Activated naive CD4-positive, alpha-beta T cell (primary cell): ENCODE measurements at regions not wholly inside any gene's neighbourhood (a gene's known extent, or its start where the extent isn't known, plus 50 kb on each side); places are given as distances from the start of the nearest gene placed in this dataset.
"Not testable (repeated sequence)": the region's sequence is repeated elsewhere in the genome, so short reads cannot be mapped to it uniquely, and the experiment has no call there.

Experiments used
- DNase-seq, 4 experiments: peaks; one replicate each; lab custom pipeline; 2025; lab: John Stamatoyannopoulos, UW

DNA sequence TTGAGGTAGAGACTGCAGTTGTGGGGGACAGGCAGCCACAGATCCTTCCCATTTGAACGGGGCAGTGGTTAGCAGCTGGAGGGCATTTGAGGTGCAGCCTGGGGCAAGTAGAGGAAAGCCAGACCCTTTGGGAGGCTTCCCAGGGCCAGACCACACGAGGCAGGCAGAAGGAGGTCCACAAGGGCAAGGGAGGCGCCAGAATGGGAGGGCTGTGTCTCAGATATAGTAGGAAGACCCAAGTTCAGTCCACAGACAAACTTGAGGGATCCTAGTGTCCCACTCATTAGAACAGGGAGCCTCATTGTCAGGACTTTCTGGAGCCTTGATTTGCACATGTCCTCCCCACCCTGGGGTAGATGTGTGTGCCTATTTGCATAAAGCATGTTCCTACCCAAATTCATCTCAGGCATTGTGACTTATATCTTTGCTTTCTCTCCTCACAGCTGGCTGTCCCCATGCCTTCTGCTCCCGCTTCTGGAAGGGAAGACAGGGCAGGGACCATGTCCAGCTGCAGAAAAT, 166.0 kb downstream of the VEGFA start:
- DNase-seq: no peak

DNA sequence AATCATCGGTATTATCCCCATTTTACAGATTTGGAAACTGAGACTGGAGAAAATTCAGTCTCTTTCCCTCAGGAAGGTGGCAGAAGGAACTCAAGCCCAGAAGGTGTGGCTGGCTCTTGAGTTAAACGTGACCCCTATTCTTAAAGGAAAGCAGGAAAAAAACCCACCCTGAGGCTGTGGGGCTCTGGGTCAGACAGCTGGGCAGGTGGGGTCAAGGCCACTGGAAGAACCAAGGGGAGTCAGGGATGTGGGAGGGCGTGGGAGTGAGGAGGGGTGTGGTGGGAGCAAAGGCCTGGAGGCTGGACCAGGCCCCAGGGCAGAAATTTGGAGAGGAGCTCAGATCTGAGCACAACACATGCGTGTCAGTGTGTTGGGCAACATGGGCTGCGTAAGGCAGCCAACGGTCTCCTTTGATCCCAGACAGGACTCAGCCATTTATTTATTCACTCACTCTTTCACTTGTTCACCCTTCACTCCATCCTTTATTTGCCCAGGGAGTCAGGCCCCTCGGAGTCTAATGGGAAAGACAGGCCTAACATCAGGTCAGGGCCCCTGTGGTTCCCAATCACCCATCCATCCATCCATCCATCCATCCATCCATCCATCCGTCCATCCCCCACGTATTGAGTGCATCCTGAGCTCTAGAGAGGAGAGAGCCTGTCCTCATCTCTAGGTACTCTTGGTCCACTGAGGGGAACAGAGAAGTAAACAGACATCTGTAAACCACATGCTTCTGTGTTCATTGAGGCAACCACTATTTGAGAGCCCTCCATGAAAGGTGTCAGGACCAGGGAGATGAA, 165.0 kb downstream of the VEGFA start:
- no peak for DNase-seq

DNA sequence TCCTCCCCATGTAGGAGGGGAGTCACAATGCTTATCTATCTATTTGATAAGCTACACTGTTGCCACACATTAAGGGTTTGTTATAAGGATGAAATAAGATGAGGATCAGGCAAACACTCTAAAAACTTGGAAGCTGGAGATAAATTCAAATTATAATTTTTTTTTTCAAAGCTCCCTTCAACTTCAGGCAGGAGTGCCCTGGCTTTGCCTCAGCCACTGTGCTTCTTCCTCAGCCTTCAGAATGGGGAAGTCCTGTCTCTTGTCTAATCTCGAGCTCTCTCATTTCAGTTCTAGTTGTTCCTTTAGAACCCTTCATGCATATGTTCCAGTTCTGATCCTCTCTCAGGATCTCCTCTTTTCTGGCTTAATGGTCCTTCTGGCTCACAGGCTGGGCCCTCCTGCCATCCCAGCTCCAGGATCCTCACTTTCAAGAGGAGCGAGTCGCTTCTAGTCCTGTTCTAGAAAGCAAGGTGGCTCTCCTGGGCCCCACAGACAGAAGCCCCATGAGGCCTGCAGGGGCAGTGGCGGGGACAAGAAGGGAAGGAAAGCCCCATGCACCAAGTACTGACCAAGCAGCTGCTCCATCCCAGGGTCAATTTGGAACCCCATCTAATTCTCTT, 164.3 kb downstream of the VEGFA start:
- no peak for DNase-seq

DNA sequence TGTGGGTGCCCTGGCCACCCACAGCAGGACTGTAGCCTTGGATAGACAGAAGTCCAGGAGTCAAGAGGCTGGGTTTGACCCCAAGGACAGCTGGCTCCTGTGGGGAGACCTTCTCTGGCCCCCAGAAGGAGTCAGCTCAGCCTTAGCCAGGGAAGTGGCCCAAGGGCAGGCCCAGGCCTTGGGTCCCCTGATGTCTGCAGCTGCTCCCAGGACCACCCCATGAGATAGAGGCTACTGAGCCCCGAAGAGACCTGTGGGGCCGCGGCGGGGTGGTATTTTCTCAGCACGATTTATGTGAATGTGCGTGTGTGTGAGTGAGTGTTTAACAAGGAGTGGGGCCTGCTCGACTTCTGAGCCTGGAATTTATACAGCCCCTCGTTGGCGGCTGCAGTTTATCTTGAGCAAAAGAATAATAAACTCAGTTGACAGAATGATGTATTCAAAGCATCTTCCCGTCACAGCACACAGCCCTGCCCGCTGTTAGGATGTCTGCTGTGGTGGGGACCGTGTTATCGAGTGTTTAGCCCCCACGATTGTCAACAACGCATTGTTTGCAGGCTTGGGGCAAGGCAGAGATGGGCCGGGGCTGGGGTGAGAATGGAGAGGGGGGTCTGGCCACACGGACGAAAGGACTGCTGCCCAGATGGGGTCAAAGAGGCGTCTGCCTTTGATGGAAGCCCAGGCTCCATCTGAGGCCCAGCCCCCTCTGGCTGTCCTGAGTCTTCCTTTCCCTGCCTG, 163.3 kb downstream of the VEGFA start:
- DNase-seq: no peak

DNA sequence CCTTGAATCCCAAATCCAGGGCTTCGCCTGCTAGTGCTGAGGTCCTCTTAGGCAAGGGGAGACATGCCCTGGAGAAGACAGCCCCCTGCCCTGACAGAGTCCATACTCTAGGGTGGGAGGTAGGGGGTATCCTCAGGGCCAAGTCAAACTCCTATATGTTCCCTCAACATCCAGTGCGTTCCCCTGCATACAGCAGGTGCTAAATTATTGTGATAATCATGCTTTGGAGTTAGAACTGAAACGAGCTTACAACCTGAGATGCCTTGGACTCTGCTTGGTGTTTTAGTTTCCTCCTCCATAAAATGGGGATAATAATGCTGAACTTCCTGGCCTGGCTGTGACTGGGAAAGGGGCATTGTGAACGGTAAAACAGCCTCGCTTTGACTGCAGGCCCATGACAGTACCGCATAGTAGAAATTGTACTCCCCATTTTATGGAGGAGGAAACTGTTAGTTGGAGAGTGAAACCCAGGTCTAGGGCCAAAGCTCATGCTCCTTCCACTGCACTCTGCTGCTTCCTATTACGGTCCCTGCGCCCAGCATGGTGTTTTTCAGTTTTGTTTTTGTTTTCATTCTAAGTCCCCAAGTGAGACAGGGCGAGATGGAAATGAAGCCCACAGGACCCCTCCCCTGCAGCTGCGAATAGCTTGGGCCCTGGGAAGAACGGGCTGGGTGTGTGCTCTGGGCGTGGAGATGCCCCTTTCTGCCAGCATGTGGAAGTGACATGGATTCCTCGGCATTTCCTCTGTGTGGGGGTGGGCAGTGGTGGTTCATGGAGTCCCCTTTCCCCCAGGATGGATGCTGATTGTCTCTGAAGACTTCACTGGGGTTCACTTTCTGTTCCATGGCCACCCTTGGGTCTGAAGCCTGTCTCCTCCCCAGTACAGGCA, 162.5 kb downstream of the VEGFA start:
- DNase-seq: no peak

DNA sequence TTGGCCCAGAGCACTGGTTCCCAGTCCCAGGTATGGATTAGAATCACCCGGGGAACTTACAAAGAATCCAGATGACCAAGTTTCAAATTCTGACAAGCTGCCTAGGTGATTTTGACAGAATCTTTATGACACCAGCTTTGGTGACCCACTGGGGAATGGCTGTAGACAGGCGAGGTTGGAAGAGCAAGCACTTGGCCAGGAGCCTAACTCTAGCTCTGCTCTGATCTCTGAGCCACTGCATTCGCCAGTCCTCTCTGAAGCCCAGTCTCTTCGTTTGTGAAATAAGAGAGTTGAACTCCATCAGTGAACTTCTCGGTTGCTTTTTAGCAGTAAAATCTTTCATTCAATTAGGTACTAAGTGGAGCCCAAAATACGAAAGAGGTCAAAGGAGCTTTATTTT, 161.2 kb downstream of the VEGFA start:
- no peak for DNase-seq

- DNase-seq: no peak
Measured at GRCh38 chr6:43930440-43931154, 160.6 kb downstream of the VEGFA start.

GRCh38 chr6:43929511-43929910, 159.5 kb downstream of the VEGFA start:
- no peak for DNase-seq

DNA sequence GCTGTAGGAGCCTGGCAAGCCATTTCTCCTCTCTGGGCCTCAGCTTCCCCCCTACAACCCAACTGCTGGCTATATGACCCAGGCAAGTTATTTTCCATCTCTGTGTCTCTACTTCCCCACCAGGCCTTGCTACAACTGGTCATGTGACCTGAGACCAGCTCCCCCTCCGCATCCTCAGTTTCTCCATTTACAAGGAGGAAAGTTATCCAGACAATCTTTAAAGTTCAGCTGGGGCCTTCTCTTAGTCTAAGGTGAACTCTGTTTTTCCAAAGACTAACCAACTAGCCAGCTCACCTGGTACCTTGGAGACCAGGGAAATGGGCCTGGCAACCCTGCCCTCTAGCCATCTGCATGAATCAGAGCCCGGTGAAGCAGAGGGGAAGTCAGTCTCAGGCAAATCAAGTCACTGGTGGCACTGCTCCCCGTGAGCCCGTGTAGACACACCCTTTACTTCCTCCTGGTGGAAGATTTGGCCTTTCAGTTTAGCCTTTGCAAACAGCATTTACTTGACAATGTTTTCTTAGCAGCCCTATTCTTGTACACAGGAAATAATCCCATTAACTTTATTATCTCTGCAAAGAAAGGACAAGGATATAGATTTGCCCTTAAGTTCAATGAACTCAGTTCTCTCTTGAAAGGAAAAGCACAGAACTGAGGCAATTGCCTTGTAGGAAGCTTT, 157.7 kb downstream of the VEGFA start:
- no peak for DNase-seq

DNA sequence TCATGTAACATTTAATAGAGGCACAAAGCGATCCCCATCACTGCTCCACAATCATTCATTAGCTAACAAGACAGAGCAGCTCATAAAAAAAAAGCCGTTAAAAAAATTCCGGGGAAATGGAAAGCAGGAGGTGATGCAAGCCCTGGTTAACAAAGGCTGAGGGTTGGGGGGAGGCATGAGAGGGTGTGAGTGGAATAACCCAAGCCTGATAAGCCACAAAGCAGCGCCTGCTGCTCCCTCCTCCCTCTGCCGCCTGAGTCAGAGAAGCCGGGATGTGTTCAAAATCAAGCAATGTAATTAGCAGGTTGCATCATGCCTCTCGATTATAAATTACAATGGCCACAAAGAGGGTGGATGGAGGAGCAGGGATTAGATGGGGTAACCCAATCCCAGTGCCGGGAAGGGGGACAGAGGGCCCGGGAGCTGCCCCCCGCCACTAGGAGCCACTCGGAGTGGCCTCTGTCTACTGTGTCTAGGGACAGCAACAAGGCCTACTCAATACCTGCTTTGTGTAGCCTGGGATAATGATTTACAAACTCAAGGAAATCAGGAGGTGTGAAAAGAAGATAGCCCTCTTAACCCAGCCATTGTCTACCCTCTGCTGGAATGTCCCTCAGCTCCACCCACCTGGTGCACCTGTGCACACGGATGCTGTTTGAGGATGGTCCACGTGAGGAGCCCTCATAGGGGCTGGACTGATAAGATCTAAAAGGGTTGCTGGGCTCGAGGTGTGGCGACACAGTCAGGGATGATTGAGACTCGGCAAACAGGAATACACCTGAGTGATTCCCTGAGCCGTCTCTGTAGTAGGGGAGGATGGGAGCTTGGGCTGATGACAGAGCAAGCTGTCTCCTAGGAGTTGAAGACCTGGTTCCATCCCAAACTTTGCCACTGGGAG, 156.9 kb downstream of the VEGFA start:
- no peak for DNase-seq

DNA sequence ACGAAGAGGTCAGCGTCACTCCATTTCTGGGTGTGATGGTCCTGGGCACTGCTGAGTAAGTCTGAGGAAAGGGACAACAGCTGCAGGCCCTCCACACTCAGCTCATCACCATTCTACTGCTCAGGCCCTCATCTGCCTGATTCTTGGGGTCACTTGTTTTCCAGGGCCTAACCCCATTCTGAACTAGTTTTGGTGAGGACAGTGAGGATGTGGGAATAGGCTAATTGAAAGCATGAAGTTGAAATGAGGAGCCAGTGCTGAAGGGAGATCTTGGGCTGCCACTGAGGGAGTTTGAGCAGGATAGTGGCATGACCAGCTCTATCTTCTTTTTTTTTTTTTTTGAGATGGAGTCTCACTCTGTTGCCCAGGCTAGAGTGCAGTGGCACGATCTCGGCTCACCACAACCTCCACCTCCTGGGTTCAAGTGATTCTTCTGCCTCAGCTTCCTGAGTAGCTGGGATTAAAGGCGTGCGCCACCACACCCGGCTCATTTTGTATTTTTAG, 155.7 kb downstream of the VEGFA start:
- DNase-seq: not testable (repeated sequence)

- DNase-seq: peak in 2 of 4 experiments; percentile 18 to 22
Measured at GRCh38 chr6:43924222-43924702, 154.3 kb downstream of the VEGFA start.

DNA sequence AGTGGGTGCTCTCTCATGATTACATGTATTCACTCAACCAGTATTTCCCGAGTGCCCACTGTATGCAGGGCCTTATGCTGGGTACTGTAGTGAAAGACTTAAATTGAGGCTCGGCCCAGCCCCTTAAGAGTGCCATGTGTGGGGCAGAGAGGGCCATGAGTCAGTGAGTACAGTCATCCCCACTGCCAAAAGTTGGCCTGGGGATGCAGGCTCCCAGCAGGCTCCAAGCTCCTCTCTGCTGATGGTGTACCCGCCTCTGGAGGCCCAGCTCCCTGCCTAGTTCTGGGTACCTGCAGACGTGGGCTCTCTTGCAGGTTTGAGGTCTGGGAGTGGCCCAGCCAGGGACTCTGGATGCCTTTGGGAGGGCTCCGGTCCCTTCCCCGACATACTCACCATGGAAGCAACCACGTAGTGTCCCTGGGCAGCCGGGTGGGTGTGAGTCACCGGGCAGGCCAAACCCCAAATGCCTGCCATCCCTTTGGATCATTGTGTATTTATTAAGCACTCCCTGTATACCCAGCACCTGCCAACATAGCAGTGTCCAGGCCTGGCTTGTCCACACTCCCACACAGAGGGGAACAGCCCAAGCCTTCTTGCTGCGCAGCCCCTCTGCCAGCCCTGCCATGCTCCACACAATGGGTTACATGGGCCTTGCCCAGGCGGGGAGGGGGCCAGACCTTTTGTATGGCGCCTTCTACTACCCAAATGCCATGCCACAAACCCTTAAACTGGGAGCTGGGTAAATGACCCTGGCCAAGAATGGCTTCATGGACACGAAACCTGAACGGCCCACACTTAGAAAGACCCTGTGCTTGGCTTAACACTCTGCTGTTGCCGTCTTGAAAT, 153.6 kb downstream of the VEGFA start:
- DNase-seq: no peak

DNA sequence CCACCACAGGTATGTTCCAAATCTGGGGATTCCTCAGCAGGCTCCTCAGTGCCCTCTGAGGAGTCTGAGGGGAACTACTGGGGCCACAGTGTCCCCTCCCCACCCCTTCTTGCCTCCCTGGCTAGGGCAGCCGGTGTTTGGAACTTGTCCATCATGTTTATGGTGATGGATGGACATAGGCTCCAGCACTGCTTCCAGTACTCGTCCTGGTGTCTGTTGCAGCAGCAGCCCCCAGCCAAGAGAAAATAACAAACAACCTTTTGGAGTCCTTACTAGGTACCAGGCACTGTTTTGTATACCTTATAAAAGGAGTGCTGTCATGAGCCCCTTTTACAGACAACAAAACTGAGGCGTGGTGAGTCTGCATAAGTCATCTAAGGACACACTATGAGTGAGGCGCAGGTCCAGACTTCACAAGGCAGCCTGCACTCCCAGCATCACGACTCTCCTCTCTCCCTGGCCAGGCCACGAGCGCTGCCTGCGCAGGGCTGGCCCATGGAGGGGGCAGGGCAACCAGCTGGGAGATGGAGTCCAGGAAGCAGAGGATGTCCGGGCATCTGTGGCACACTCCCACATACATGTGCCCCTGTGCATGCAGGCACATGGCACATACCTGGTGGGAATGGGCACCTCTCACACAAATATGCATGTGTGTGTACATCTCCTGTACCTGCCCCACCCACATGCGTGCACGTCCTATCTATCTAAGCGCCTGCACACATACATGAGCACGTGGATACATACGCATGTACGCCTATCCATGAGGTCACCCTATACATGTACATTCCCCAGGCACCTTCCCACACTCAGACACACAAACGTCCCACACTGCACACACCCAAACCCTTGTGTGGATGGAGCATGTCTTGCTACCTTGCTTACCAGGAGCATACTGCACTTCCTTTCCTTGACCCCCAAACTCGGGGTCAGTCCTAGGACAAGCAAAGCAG, 152.7 kb downstream of the VEGFA start:
- DNase-seq: no peak

DNA sequence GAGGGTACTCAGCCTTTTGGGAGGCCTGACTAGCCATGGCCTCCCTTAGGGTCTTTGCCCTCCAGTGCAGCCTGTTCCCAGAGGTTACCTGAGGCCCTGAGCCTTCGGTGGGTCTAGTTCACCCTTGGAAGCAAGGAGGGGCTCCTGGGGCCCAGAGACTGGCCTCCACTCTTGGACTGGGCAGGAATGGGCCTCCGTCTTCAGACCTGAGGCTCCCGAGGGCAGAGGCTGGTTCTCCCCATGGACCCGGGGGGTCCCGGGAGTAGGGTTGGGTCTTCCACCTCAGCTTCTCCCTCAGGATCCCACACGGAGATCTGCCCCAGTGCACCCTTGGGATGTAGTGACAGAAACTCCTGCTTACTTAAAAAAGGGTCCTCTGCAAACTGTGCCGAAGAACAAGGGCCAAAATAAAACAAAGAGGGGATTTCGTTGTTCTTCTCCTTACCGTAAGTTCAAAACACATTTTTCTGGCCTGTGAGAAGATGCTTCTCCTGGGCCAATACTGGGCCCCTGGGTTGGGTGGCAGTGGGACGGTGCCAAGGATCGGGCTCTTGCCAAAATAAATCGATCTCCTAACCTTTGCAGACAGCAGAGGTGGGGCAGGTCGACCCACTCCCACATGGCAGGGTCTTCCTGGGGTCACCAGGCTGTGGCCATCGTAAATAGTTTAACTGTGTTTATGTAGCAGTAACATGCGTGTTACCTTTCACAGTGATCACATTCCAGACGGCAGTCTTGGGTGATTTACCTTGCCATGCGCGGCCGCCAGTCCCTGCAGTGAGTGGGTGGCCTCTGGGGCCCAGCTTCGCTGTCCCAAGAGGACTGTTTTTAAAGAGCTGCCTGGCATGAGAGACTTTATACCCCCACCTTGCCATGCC, 151.8 kb downstream of the VEGFA start:
- DNase-seq: no peak

DNA sequence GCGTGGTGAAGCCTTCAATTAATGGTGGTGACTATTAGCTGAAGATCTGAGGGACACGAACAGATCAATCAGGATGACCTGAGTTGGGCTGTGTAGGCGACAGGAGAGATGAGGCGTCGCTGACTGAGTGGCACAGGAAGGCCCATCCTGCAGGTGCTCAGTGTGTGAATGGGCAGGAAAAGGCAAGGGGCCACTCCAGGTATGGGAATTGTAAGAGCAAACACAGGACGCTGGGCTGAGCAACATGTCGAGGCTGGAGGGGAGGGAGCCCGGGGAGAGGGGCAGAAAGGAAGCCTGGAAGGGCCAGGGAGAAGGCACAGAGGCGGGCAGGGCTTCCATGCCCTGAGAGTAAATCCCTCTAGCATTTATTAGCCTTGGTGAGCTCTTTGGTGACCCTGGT, 151.0 kb downstream of the VEGFA start:
- DNase-seq: no peak
